Fibroblast of lung (primary cell): ENCODE measurements at regions not wholly inside any gene's neighbourhood (a gene's known extent, or its start where the extent isn't known, plus 50 kb on each side); places are given as distances from the start of the nearest gene placed in this dataset.

Experiments
- CTCF ChIP-seq, 2 donors: IDR thresholded peaks in 1 of 2; conservative IDR thresholded peaks in 1 of 2; 1 replicate in 1 of 2; 2 replicates in 1 of 2; pipeline ENCODE4 v1.5.1; 2011 to 2012; ENCODE audit warnings: low read length in 2 of 2, control low read depth in 1 of 2, inconsistent platforms in 1 of 2, low read depth in 1 of 2, mild to moderate bottlenecking in 1 of 2
- EZH2 ChIP-seq: IDR thresholded peaks from 2 replicates; pipeline ENCODE4 v1.5.1; 2012; ENCODE audit warnings: low read length, control low read depth, mild to moderate bottlenecking; ENCODE audit errors: missing control alignments

GRCh38 chr12:84355561-84355960 is 557.0 kb downstream of the SLC6A15 start:
- TF ChIP-seq CTCF (conservative IDR thresholded peaks at IDR 0.05 in 1 of 2, IDR thresholded peaks at IDR 0.05 in 1 of 2; ENCODE audit: low read depth in 1 of 2, low read length in 2 of 2) (no peak), EZH2 (no peak)
